OCI-LY3 (cell line): ENCODE measurements at regions not wholly inside any gene's neighbourhood (a gene's known extent, or its start where the extent isn't known, plus 50 kb on each side); places are given as distances from the start of the nearest gene placed in this dataset.

Experiments used
- EZH2phosphoT487 ChIP-seq: fragments of 200-600 bp; shearing (Covaris generic); IDR thresholded peaks from 2 replicates; pipeline ENCODE4 v1.6.1; 2018; ENCODE audit warnings: antibody characterized with exemption, mixed run types, low read depth
- TF ChIP-seq, protein P1 (sequence below): fragments of 200-600, 300-600 bp; sonication (generic); IDR thresholded peaks from 2 replicates; pipeline ENCODE4 v1.5.1; 2014; ENCODE audit warnings: antibody characterized with exemption, low read length, low read depth

DNA sequence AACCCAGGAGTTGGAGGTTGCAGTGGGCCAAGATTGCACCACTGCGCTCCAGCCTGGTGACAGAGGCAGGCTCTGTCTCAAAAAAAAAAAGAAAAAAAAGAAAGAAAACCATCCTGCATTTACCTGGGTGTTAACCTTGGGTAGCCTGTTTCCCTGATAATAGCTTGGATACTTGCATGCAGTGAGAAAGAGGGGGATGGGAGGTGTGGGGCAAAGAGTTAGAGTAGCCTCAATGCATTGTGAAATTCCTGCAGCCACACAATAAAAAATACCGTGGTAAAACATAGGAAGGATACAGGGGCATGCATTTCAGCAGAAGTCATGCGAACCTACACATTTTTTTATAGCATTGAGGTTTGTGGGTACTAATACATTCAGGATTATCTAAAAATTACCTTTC is 76.6 kb upstream of the ZNF516 start:
- TF ChIP-seq, protein P1, sequence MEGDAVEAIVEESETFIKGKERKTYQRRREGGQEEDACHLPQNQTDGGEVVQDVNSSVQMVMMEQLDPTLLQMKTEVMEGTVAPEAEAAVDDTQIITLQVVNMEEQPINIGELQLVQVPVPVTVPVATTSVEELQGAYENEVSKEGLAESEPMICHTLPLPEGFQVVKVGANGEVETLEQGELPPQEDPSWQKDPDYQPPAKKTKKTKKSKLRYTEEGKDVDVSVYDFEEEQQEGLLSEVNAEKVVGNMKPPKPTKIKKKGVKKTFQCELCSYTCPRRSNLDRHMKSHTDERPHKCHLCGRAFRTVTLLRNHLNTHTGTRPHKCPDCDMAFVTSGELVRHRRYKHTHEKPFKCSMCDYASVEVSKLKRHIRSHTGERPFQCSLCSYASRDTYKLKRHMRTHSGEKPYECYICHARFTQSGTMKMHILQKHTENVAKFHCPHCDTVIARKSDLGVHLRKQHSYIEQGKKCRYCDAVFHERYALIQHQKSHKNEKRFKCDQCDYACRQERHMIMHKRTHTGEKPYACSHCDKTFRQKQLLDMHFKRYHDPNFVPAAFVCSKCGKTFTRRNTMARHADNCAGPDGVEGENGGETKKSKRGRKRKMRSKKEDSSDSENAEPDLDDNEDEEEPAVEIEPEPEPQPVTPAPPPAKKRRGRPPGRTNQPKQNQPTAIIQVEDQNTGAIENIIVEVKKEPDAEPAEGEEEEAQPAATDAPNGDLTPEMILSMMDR = no peak
- no peak for TF ChIP-seq EZH2phosphoT487
